ENCODE measurements at regions not wholly inside any gene's neighbourhood (a gene's known extent, or its start where the extent isn't known, plus 50 kb on each side); places are given as distances from the start of the nearest gene placed in this dataset.

DNA sequence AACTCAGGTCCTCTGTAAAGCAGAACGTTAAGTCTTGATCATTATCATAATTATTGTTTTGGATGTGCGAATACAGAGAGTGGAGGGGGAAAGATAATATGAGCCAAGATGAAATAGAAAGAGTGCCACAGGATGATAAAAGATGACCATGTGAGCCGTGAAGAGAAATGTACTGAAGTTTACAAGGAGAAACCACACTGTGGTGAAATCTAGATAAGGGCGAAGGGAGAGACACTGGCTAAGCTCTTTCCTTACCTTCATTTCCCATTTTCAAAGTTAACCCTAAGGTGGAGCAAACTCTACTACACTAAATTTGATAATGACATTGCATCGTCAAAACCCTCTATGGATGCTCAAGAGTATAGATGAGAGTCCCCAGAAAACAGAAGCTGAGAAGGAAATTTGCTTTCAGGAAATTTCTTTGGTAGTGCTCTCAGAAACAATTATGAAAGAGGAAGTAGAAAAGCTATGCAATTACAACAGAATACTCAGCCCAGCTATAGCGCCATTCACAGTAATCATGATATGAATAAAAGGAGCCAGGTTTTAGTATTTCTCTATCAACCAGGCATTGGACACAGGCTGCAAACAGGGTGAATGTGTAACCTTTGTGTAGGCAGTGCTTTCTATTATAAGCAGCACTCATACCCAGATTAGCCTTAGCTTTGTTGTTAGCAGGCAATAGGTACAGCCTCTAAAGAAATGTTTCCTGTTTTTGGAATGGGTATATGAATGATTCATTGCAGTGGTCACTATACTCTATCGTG, 1080.7 kb downstream of the GRIK2 start:
- no peak for DNase-seq

GRCh38 chr6:102458990-102459389, 1065.5 kb downstream of the GRIK2 start:
- no peak for DNase-seq

DNA sequence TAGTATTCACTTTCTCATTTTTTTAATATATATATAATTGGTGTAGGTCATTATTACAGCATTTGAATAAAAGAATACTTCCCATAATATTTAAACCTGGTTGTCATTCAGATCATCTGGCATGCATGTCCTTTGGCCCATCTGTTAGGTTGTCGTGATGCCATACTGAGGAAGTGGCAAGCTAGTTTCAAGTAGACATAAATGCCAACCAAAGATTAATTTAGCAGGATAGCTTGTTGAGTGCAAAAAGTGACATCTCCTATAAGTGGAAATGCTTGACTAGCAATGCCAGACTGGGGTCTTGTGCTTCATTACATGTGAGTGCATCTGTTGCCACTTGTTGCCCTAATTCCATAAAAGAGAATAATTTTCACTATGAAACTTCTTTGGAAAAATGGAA, 1044.7 kb downstream of the GRIK2 start:
- no peak for DNase-seq

DNA sequence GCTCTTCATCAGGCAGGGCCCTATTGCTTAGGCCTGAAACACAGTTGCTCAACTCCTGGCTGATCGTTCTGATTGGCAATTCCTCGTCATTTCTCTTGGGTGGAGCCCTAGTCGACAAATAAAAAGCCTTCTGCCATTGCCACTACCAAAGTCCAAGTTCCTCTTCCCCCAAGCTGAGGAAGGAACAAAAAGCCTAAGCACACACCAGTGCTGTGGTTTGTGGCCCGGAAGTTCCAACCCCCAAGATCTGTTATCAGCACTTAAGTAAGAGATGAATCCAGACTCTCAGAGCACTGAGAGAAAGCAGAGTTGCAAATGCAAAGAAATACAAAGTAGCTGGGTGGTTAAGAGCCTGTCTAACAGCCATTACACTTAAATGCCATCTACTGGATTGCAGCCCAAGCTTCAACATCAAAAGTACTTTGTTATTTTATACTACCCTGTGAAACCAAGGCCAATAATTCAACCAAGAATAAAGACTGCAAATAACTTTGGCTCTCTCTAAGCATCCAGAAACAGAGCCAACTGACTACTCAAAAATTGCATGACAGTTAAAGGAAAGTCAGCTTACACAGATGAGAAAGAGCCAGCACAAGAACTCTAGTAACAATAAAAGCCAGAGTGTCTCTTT, 1024.0 kb downstream of the GRIK2 start:
- DNase-seq, result no peak

DNA sequence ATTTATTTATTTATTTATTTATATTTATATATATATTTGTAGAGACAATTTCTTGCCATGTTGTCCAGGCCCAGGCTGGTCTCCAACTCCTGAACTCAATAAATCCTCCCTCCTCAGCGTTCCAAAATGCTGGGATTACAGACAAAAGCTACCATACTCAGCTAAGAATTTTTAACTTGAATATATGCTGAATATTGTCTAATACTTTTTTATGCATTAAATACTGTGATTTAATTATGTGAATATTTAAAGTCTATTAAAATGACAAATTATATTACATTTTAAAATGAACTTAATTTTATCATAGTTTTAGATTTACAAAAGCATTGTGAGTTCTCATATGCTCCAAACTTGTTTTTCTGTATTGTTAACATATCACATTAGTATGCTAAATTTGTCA, 1022.4 kb downstream of the GRIK2 start:
- DNase-seq, result no peak

- DNase-seq, result no peak
Observed at GRCh38 chr6:102411796-102412195, 1018.3 kb downstream of the GRIK2 start.

DNA sequence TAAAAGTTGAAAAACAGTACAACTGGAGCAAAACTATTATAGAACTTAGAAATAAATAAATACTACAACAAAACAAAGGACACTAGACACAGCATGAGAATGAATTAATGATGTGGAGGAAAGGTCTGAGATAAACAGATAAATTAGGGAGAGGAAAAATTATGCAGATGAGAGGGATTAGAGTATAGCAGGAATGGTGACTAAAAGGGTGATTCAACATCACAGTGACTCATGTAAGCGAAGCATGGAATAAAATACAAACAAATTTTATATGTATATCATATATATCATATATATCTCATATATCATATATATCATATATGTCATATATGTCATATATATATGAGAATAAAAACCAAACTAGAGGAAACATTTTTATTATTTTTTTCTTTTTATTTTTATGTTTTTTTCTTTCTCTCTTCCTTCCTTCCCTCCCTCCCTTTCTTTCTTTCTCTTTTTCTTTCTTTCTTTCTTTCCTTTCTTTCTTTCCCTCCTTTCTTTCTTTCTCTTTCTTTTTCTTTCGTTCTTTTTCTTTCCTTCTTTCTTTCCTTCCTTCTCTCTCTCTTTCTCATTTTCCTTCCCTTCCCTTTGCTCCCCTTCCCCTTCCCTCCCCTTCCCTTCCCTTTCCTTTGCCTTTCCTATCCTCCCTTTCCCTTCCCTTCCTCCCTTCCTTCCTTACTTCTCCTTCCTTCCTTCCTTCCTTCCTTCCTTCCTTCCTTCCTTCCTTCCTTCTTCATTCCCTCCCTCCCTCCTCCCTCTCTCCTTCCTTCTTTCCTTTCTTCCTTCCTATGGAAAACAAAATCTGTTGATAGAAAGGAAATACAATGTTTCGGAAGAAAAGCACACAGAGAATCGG, 1014.6 kb downstream of the GRIK2 start:
- DNase-seq, result no peak

- DNase-seq, result no peak
Observed at GRCh38 chr6:102405860-102406259, 1012.4 kb downstream of the GRIK2 start.

DNA sequence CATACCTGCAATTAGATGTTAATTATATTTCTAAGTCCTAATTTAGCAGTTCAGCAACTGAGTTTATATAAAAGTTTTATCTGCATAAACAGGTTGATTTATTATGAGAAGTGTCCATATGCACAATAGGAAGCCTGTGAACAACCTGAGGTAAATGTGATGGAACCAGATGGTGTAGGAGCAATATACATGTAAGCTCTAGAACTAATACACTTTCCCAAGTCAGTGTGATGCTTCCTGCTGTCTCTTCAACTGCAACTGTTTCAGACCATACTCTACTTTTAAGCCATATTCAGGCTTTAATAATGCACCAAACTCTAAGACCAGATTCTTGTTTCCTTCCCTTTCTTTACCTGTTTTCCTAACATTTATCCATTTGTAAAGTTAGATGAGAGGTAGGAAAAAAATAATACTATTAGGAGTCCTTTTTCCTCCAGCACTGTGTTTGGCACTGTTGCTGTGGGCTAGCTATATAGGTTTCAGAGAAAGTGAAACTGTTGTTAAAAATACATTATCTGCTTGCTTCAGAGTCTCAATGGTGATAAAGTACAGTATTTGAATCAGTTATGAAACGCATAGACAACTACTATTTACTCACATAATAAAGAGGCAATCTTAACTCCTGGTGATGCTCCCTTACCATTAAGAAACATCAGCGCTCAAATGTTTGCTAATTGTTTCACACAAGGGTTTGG, 1009.3 kb downstream of the GRIK2 start:
- DNase-seq, result no peak

DNA sequence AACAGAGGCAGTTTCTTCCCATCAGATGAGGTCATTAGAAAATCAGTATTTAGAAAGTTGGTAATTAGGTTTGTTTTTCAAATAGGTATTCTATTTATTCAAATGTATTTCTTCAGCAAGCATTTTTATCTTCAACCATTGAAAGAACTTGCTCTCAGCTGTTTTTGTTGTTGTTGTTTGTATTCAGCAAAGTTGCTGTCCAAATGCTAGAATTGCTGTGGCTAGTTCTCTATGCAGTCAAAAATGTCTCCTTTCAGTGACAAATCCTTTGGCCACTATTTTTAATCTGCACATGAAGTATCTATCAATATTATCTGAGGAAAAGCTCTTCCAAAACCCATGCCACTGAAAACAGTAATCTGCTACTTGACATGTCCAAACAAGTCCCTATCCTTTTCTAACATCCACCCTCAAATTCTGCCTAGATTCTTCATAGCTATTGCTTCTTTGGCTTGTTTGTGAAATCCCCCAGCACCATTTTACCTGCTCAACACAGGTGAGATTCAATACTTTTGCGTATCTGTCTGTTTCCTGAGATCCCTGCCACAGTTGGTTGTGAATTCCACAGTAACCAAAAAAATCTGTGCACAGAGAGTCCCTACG, 1005.4 kb downstream of the GRIK2 start:
- DNase-seq, result no peak

DNA sequence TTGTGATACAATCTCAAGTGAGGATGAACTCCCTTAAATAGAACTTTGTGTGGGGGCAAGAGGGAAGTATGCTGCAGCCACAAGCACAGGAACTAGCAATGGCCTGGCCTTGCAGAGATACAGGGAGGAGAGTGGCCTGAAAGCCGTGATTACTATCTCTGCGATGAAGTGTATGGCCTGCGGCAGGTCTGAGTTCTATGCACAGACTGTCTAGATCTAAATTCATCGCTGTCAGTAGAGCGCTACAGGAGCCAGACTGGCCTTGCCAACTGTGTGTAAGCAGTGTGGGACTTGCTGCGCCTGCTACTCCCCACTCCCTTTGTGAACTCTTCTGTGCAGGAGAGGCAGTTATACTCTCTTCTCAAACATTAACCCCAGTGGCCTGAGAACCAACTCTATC, 997.0 kb downstream of the GRIK2 start:
- DNase-seq, result no peak

- no peak for DNase-seq
Observed at GRCh38 chr6:102389994-102390393, 996.5 kb downstream of the GRIK2 start.

DNA sequence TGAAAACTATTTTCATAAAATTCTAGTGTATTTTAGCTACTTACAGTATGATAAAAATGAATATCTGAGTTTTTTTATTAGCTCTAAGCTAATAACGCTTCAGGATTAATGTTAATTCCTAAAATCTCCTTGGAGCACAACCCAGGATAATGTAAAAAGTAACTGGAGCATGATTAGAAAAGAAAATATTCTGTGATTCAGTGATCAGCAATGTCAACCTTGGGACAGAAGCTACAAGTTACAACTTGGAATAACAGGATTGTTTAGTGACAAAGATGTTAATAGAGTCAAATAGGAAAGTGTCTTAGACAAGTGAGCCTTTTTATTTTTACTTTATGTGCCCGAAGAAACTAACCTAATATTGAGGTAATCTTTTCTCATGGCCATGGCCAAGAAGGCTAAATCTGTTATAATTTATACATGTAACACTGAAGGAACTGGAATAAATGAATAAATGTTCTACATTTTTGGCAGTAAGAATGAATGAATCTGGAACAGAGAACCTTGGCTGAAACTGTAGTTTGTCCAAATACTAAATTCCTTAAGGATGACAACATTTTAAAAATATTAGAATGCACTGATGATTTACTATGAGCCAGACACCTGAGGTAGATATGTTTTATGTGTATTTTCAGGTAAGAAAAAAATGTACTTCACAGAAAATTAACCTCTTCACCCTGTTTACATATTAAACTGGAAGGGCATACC, 994.0 kb downstream of the GRIK2 start:
- DNase-seq, result no peak

DNA sequence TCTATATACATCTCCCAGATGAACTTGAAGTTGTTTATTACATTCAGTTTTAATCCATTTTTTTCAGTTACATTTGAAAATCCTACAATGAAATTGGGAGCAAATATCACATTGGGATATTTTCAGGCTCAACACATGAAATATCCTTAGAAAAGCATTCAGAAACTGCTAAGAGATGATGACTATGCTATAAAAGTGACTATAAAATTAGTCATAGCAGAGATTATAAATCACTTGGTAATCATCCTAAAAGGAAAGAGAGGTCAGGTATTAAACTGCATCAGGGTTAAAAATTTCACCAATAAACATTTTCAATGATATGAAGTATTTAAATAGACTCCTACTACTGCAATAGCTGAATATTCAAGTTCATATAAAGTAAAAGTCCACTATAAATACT, 987.7 kb downstream of the GRIK2 start:
- no peak for DNase-seq

DNA sequence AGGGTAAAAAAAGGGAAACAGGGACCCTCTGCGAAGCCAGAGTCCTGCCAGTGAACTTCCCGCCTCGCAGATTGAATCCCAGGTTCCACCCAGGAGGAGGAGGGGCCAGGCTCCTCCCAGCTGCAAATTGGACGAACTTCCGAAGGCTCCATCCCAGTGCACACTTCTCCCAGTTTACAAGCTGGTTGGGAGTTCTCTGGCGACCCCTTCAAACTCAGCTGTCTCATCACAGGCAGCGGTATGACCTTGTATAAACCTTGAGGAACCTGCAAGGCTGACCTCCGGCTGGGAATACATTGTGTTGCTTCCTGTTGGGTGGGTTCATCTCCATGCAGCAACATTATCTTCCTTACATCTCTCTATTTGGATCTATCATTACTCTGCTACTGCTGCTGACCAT, 962.7 kb downstream of the GRIK2 start:
- no peak for DNase-seq

DNA sequence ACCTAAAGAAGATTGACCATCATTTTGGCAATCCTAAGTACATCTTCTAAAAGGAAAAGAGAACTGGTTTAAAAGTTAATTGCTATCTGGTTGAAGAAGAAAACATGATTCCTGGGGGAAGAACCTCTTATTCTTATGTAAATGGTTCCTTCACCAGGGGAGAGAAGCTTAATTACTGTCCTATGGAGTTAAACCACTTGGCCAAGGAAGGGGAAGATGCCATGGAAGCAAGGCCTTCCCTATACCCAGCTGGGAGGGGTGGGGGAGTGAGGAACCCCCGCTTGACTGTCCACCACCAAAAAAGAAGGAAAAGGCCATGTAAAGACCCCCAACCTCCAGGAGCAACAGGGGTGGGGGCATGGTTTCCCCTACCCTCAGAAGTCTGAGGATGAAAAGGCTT, 962.1 kb downstream of the GRIK2 start:
- DNase-seq, result no peak

GRCh38 chr6:102352552-102352951, 959.0 kb downstream of the GRIK2 start:
- DNase-seq, result no peak

- no peak for DNase-seq
Observed at GRCh38 chr6:102344769-102345168, 951.3 kb downstream of the GRIK2 start.

GRCh38 chr6:102340311-102340710, 946.8 kb downstream of the GRIK2 start:
- DNase-seq, result no peak

GRCh38 chr6:102333736-102334135, 940.2 kb downstream of the GRIK2 start:
- no peak for DNase-seq

- DNase-seq, result no peak
Observed at GRCh38 chr6:102327697-102328225, 934.3 kb downstream of the GRIK2 start.

DNA sequence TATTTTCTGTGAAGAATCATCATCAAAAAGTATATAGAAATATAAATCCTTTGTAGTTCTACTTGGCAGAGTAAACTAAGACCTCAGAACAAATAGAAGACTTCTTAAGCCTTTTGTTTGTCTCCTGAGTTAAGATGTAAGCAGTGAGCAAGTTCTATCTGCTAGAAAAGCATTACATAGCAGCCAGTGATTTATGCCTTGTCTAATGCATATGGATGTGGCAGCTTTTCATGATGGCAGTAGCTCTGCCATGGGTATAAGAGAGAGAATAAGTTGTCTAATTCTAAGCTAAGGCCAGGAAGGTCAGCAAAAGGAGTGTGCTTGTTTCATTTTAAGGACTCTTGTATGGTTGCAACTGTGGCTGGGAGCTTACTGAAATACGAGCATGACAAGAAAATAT, 920.2 kb downstream of the GRIK2 start:
- DNase-seq, result no peak
